WTC11 (cell line): ENCODE measurements at regions not wholly inside any gene's neighbourhood (a gene's known extent, or its start where the extent isn't known, plus 50 kb on each side); places are given as distances from the start of the nearest gene placed in this dataset.

Source experiments
- ATAC-seq: fragments of 200-7000 bp; cut with Tn5 transposase; 2 replicates; pipeline ENCODE4 v1.10.0; 2021; ENCODE audit warnings: mild to moderate bottlenecking, moderate library complexity
- CTCF ChIA-PET: fragments of 300-600 bp; sonication (Branson Sonifier 250); formaldehyde crosslinking; loops from one replicate; lab custom pipeline; 2021; ENCODE audit warnings: antibody characterized with exemption; lab: Charles Lee
- POLR2A ChIA-PET: fragments of 350-600 bp; sonication (Branson Sonifier 250); formaldehyde crosslinking; loops from one replicate; lab custom pipeline; 2021; ENCODE audit warnings: antibody characterized with exemption; lab: Charles Lee
- DNase-seq: peaks from one replicate; pipeline ENCODE4 v3.0.0; 2021; ENCODE audit warnings: low spot score
- H3K27ac Mint-ChIP-seq: 2 replicates; pipeline ENCODE4 v1.8.0; 2021; ENCODE audit warnings: mixed read lengths
- H3K27me3 Mint-ChIP-seq: 2 replicates; pipeline ENCODE4 v1.8.0; 2021; ENCODE audit warnings: low read depth, mild to moderate bottlenecking, moderate library complexity, mixed read lengths
- H3K36me3 Mint-ChIP-seq: 2 replicates; pipeline ENCODE4 v1.8.0; 2021; ENCODE audit warnings: mixed read lengths
- H3K4me1 Mint-ChIP-seq: 2 replicates; pipeline ENCODE4 v1.8.0; 2022; ENCODE audit warnings: mixed read lengths
- H3K4me3 Mint-ChIP-seq: 2 replicates; pipeline ENCODE4 v1.8.0; 2021; ENCODE audit warnings: mild to moderate bottlenecking, moderate library complexity, mixed read lengths
- H3K9me3 Mint-ChIP-seq: 2 replicates; pipeline ENCODE4 v1.8.0; 2021; ENCODE audit warnings: mixed read lengths
- CBFB ChIP-seq: sonication (generic); formaldehyde crosslinking; IDR thresholded peaks from 2 replicates; pipeline ENCODE4 v1.8.1; 2022; ENCODE audit warnings: mild to moderate bottlenecking, low read depth, missing genetic modification reagents
- CREM ChIP-seq: sonication (generic); formaldehyde crosslinking; IDR thresholded peaks from 2 replicates; pipeline ENCODE4 v1.8.1; 2022; ENCODE audit warnings: mild to moderate bottlenecking, missing genetic modification reagents, moderate library complexity
- EMX1 ChIP-seq: fragments of 250-450 bp; sonication (Bioruptor Pico); IDR thresholded peaks from 2 replicates; pipeline ENCODE4 v1.8.0; 2021; ENCODE audit warnings: mild to moderate bottlenecking
- ERG ChIP-seq: fragments of 250-450 bp; sonication (Bioruptor Pico); IDR thresholded peaks from 2 replicates; pipeline ENCODE4 v1.8.0; 2021; ENCODE audit warnings: mild to moderate bottlenecking
- ETV6 ChIP-seq: sonication (generic); formaldehyde crosslinking; IDR thresholded peaks from 2 replicates; pipeline ENCODE4 v1.8.1; 2022; ENCODE audit warnings: mild to moderate bottlenecking, missing genetic modification reagents
- FOXK1 ChIP-seq: sonication (generic); formaldehyde crosslinking; IDR thresholded peaks from 2 replicates; pipeline ENCODE4 v1.8.0; 2022; ENCODE audit warnings: mild to moderate bottlenecking, moderate library complexity, missing genetic modification reagents
- JUN ChIP-seq: sonication (generic); formaldehyde crosslinking; IDR thresholded peaks from 2 replicates; pipeline ENCODE4 v1.8.0; 2023; ENCODE audit warnings: mild to moderate bottlenecking, missing genetic modification reagents
- MLX ChIP-seq: sonication (generic); formaldehyde crosslinking; IDR thresholded peaks from 2 replicates; pipeline ENCODE4 v1.8.1; 2023; ENCODE audit warnings: mild to moderate bottlenecking, missing genetic modification reagents, moderate library complexity
- NFYB ChIP-seq: sonication (generic); formaldehyde crosslinking; conservative IDR thresholded peaks from 2 replicates; pipeline ENCODE4 v1.8.0; 2022; ENCODE audit warnings: low read depth, missing genetic modification reagents
- RORB ChIP-seq: fragments of 250-450 bp; sonication (Bioruptor Pico); IDR thresholded peaks from 2 replicates; pipeline ENCODE4 v1.9.0; 2021; ENCODE audit warnings: mild to moderate bottlenecking
- SMAD4 ChIP-seq: sonication (generic); formaldehyde crosslinking; IDR thresholded peaks from 2 replicates; pipeline ENCODE4 v1.8.0; 2022; ENCODE audit warnings: mild to moderate bottlenecking, missing genetic modification reagents
- TCF7 ChIP-seq: sonication (generic); formaldehyde crosslinking; IDR thresholded peaks from 2 replicates; pipeline ENCODE4 v1.8.0; 2022; ENCODE audit warnings: mild to moderate bottlenecking, low read depth, missing genetic modification reagents, moderate library complexity
- TEAD4 ChIP-seq: sonication (generic); formaldehyde crosslinking; IDR thresholded peaks from 2 replicates; pipeline ENCODE4 v1.8.0; 2022; ENCODE audit warnings: mild to moderate bottlenecking, missing genetic modification reagents
- ZBTB21 ChIP-seq: sonication (generic); formaldehyde crosslinking; IDR thresholded peaks from 2 replicates; pipeline ENCODE4 v1.8.1; 2023; ENCODE audit warnings: mild to moderate bottlenecking, missing genetic modification reagents, borderline replicate concordance
- ZNF121 ChIP-seq: sonication (generic); formaldehyde crosslinking; IDR thresholded peaks from 2 replicates; pipeline ENCODE4 v1.8.0; 2023; ENCODE audit warnings: missing genetic modification reagents
- ZNF138 ChIP-seq: sonication (generic); formaldehyde crosslinking; conservative IDR thresholded peaks from 2 replicates; pipeline ENCODE4 v1.8.1; 2022; ENCODE audit warnings: mild to moderate bottlenecking, moderate library complexity, missing genetic modification reagents
- ZNF232 ChIP-seq: sonication (generic); formaldehyde crosslinking; IDR thresholded peaks from 2 replicates; pipeline ENCODE4 v1.8.0; 2022; ENCODE audit warnings: mild to moderate bottlenecking, missing genetic modification reagents
- ZNF263 ChIP-seq: sonication (generic); formaldehyde crosslinking; IDR thresholded peaks from 2 replicates; pipeline ENCODE4 v1.8.1; 2022; ENCODE audit warnings: low read depth, mild to moderate bottlenecking, moderate library complexity, missing genetic modification reagents
- ZNF281 ChIP-seq: sonication (generic); formaldehyde crosslinking; IDR thresholded peaks from 2 replicates; pipeline ENCODE4 v1.8.0; 2023; ENCODE audit warnings: mild to moderate bottlenecking, missing genetic modification reagents
- ZNF396 ChIP-seq: fragments of 250-450 bp; sonication (Bioruptor Pico); IDR thresholded peaks from 2 replicates; pipeline ENCODE4 v1.8.0; 2021; ENCODE audit warnings: mild to moderate bottlenecking, moderate library complexity, borderline replicate concordance
- ZNF423 ChIP-seq: fragments of 250-450 bp; sonication (Bioruptor Pico); IDR thresholded peaks from 2 replicates; pipeline ENCODE4 v2.1.2; 2022; ENCODE audit warnings: mild to moderate bottlenecking, moderate library complexity
- ZNF671 ChIP-seq: fragments of 250-450 bp; sonication (Bioruptor Pico); IDR thresholded peaks from 2 replicates; pipeline ENCODE4 v1.8.0; 2021; ENCODE audit warnings: mild to moderate bottlenecking
- TF ChIP-seq, protein P1 (sequence below): sonication (generic); formaldehyde crosslinking; IDR thresholded peaks from 2 replicates; pipeline ENCODE4 v1.8.1; 2023; ENCODE audit warnings: mild to moderate bottlenecking, missing genetic modification reagents
- TF ChIP-seq, protein P2 (sequence below): sonication (generic); formaldehyde crosslinking; IDR thresholded peaks from 2 replicates; pipeline ENCODE4 v1.8.0; 2022; ENCODE audit warnings: mild to moderate bottlenecking, missing genetic modification reagents
- TF ChIP-seq, protein P3 (sequence below): fragments of 250-450 bp; sonication (Bioruptor Pico); conservative IDR thresholded peaks from 2 replicates; pipeline ENCODE4 v1.9.0; 2021; ENCODE audit warnings: mild to moderate bottlenecking

GRCh38 chr4:187426511-187426910, 569.1 kb upstream of the ZFP42 start:
- Mint-ChIP-seq H3K4me1 (no peaks in the 10 kb centered on the region), H3K4me3 (no peak overlapping the region), H3K27me3 (no peaks in the 10 kb centered on the region), H3K36me3 (peaks cover 7% of the 10 kb centered on the region; the same call in 1 of the 2 replicates), H3K27ac (no peak overlapping the region), H3K9me3 (peaks cover 9% of the 10 kb centered on the region)
- POLR2A ChIA-PET = interaction anchor here (0.8 kb wide), 1 partner anchor 338 kb away, joined by 3 read pairs; no protein-coding TSS in a partner anchor
- CTCF ChIA-PET = no interaction called here
- TF ChIP-seq FOXK1 (CRISPR knock-in tag) (no peak), ZNF281 (CRISPR knock-in tag) (no peak), ZNF232 (CRISPR knock-in tag) (no peak), RORB (no peak), ZNF671 (CRISPR knock-in tag) (no peak), TEAD4 (CRISPR knock-in tag) (no peak), ZNF138 (no peak), CBFB (CRISPR knock-in tag) (no peak), EMX1 (CRISPR knock-in tag) (no peak), JUN (CRISPR knock-in tag) (no peak), ETV6 (no peak), ZBTB21 (CRISPR knock-in tag) (no peak), ZNF121 (CRISPR knock-in tag) (no peak), TCF7 (CRISPR knock-in tag) (no peak), CREM (CRISPR knock-in tag) (no peak)
- TF ChIP-seq, protein P1, sequence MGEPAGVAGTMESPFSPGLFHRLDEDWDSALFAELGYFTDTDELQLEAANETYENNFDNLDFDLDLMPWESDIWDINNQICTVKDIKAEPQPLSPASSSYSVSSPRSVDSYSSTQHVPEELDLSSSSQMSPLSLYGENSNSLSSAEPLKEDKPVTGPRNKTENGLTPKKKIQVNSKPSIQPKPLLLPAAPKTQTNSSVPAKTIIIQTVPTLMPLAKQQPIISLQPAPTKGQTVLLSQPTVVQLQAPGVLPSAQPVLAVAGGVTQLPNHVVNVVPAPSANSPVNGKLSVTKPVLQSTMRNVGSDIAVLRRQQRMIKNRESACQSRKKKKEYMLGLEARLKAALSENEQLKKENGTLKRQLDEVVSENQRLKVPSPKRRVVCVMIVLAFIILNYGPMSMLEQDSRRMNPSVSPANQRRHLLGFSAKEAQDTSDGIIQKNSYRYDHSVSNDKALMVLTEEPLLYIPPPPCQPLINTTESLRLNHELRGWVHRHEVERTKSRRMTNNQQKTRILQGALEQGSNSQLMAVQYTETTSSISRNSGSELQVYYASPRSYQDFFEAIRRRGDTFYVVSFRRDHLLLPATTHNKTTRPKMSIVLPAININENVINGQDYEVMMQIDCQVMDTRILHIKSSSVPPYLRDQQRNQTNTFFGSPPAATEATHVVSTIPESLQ (CRISPR knock-in tag) = no peak
- TF ChIP-seq, protein P2, sequence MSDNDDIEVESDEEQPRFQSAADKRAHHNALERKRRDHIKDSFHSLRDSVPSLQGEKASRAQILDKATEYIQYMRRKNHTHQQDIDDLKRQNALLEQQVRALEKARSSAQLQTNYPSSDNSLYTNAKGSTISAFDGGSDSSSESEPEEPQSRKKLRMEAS (CRISPR knock-in tag) = no peak
- DNase-seq = no peak
- no peak for ATAC-seq

DNA sequence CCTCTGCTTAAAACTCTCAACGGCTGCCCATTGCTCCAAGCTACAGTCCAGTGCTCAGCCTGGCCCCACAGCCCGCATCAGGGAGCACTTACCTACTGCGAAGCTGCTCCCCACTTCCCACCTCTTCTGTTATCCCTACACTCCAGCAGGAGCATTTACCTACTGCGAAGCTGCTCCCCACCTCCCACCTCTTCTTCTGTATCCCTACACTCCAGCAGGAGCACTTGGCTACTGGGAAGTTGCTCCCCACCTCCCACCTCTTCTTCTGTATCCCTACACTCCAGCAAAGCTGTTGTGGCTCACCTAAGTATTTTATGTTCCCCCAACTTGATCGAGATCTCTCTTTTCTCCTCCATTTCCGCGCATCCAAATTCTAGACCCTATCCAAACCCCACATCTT, 563.3 kb upstream of the ZFP42 start:
- no peak for TF ChIP-seq NFYB
- TF ChIP-seq ZNF423 (CRISPR knock-in tag) = no peak
- TF ChIP-seq SMAD4 = no peak
- no peak for TF ChIP-seq ERG
- TF ChIP-seq ZNF263 (CRISPR knock-in tag) = no peak
- no peak for TF ChIP-seq MLX (CRISPR knock-in tag)
- TF ChIP-seq, protein P3, sequence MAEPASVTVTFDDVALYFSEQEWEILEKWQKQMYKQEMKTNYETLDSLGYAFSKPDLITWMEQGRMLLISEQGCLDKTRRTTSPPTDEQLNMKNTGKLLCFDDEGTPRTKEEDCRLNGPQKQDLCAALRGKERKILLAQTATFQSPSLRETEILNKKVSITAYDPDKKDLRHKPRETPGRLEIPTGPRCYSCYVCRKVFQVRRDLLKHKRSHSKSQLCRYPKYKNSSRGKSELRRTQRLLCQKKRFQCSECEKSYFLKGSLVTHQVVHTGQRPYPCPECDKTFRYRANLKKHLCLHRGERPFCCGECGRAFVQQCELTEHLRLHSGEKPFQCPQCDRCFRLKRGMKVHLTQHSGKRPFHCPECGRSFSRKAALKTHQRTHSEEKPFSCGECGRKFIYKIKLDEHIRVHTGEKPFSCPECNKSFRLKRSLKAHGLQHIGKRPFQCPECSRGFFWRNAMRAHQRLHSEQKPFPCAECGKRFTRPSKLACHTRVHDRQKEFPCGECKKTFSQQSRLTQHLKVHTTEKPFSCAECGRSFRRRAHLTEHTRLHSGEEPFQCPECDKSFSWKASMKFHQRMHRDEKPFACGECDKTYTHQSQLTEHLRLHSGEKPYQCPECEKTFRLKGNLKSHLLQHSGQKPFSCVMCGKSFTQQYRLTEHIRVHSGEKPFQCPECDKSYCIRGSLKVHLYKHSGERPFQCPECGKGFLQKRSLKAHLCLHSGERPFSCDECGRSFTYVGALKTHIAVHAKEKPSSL (CRISPR knock-in tag) = no peak
- TF ChIP-seq ZNF396 (CRISPR knock-in tag) = no peak
- no peak for TF ChIP-seq TEAD4 (CRISPR knock-in tag)
- Mint-ChIP-seq H3K36me3 (peaks cover 3% of the 10 kb centered on the region; the same call in 1 of the 2 replicates), H3K9me3 (peaks cover under 1% of the 10 kb centered on the region), H3K27ac (no peak overlapping the region), H3K4me3 (no peak overlapping the region), H3K4me1 (no peaks in the 10 kb centered on the region), H3K27me3 (no peaks in the 10 kb centered on the region)
- DNase-seq (no peak), ATAC-seq (no peak)
- ChIA-PET POLR2A (no interaction called here), CTCF (no interaction called here)
